H1 (cell line): ENCODE measurements at regions not wholly inside any gene's neighbourhood (a gene's known extent, or its start where the extent isn't known, plus 50 kb on each side); places are given as distances from the start of the nearest gene placed in this dataset.

ENCODE experiments used
- CTCF ChIA-PET: fragments of 300-600 bp; sonication (Branson Sonifier 250); formaldehyde crosslinking; loops from one replicate; lab custom pipeline; 2021; ENCODE audit not compliant: partially characterized antibody; lab: Charles Lee
- POLR2A ChIA-PET: fragments of 300-600 bp; sonication (Branson Sonifier 250); formaldehyde crosslinking; loops from one replicate; lab custom pipeline; 2021; ENCODE audit warnings: inconsistent platforms; ENCODE audit not compliant: partially characterized antibody; lab: Charles Lee
- DNase-seq, 2 experiments: peaks; one replicate each; pipeline versions ENCODE4 v3.0.0 to v3.0.0-alpha.2; 2010 to 2022; ENCODE audit warnings: low spot score in 2 of 2, low read depth in 1 of 2, mixed read lengths in 1 of 2
- FAIRE-seq: peaks from 2 replicates; lab custom pipeline; 2011; peaks lifted over from hg19 to GRCh38; lab: Jason Lieb, UNC
- H2AFZ ChIP-seq: 2 replicates; pipeline ENCODE4 v1.8.1; 2012; ENCODE audit warnings: low read length, inconsistent platforms
- H2AK5ac ChIP-seq: 2 replicates; pipeline ENCODE4 v1.6.1; 2013; ENCODE audit warnings: low read depth, low read length
- H2BK120ac ChIP-seq: replicated peaks from 2 replicates; pipeline ENCODE3; 2013; ENCODE audit warnings: low read depth, low read length, inconsistent platforms
- H2BK12ac ChIP-seq: 2 replicates; pipeline ENCODE4 v1.6.1; 2013; ENCODE audit warnings: low read depth, low read length
- H2BK15ac ChIP-seq: 2 replicates; pipeline ENCODE4 v1.6.1; 2013; ENCODE audit warnings: low read length
- H2BK20ac ChIP-seq: 2 replicates; pipeline ENCODE4 v1.6.1; 2013; ENCODE audit warnings: low read length
- H2BK5ac ChIP-seq: 2 replicates; pipeline ENCODE4 v1.6.1; 2013; ENCODE audit warnings: low read depth, low read length
- H3K14ac ChIP-seq: 2 replicates; pipeline ENCODE4 v1.6.1; 2013; ENCODE audit warnings: inconsistent platforms; ENCODE audit not compliant: insufficient read length
- H3K18ac ChIP-seq: 2 replicates; pipeline ENCODE4 v1.6.1; 2013; ENCODE audit warnings: low read length; ENCODE audit errors: extremely low read depth
- H3K23ac ChIP-seq: 2 replicates; pipeline ENCODE4 v1.6.1; 2013; ENCODE audit warnings: inconsistent platforms; ENCODE audit not compliant: insufficient read length
- H3K23me2 ChIP-seq: 2 replicates; pipeline ENCODE4 v1.6.1; 2013; ENCODE audit warnings: low read depth, low read length
- H3K27ac ChIP-seq: 2 replicates; pipeline ENCODE4 v1.6.1; 2011; ENCODE audit warnings: low read depth, low read length, inconsistent platforms
- H3K27me3 ChIP-seq, 4 experiments: replicated peaks in 1 of 4; 1 replicate in 1 of 4; 2 replicates in 3 of 4; pipeline versions ENCODE4 v1.6.1 to v1.8.1; 2011 to 2013; ENCODE audit warnings: low read length in 3 of 4, mild to moderate bottlenecking in 3 of 4, inconsistent platforms in 2 of 4, mixed read lengths in 2 of 4, moderate library complexity in 1 of 4; ENCODE audit not compliant: control insufficient read depth in 3 of 4, insufficient read depth in 3 of 4; ENCODE audit errors: extremely low read depth in 1 of 4
- H3K36me3 ChIP-seq, 4 experiments: 2 replicates each; pipeline versions ENCODE4 v1.6.1 to v1.8.1; 2011 to 2013; ENCODE audit warnings: mild to moderate bottlenecking in 4 of 4, low read length in 3 of 4, moderate library complexity in 2 of 4, control low read depth in 1 of 4, inconsistent platforms in 1 of 4; ENCODE audit not compliant: insufficient read depth in 4 of 4, control insufficient read depth in 2 of 4
- H3K4ac ChIP-seq: replicated peaks from 2 replicates; pipeline ENCODE3; 2013; ENCODE audit warnings: low read length, low read depth, mixed read lengths, inconsistent platforms; ENCODE audit not compliant: insufficient read length
- H3K4me1 ChIP-seq, 4 experiments: replicated peaks in 1 of 4; 1 replicate in 1 of 4; 2 replicates in 3 of 4; pipeline versions ENCODE4 v1.6.1 to v1.8.1; 2011 to 2013; ENCODE audit warnings: low read length in 3 of 4, inconsistent platforms in 2 of 4, mixed read lengths in 1 of 4; ENCODE audit not compliant: insufficient read depth in 4 of 4, control insufficient read depth in 3 of 4
- H3K4me2 ChIP-seq, 2 experiments: 2 replicates each; pipeline versions ENCODE4 v1.6.1 to v1.8.1; 2011 to 2013; ENCODE audit warnings: low read depth in 2 of 2, low read length in 2 of 2, control low read depth in 1 of 2, inconsistent platforms in 1 of 2, mild to moderate bottlenecking in 1 of 2; ENCODE audit not compliant: insufficient read depth in 1 of 2
- H3K4me3 ChIP-seq, 4 experiments: fragments of 200-600, 300-600 bp in 1 of 4; sonication (generic), shearing (Covaris generic), sonication (Bioruptor Twin) in 1 of 4; 2 replicates each; pipeline versions ENCODE4 v1.5.1 to v1.8.1; 2011 to 2016; ENCODE audit warnings: low read length in 4 of 4, low read depth in 3 of 4, control low read depth in 2 of 4, inconsistent platforms in 2 of 4, mild to moderate bottlenecking in 2 of 4, mixed read lengths in 1 of 4, moderate library complexity in 1 of 4; ENCODE audit not compliant: insufficient read depth in 2 of 4; ENCODE audit errors: extremely low read depth in 1 of 4
- H3K56ac ChIP-seq: replicated peaks from 2 replicates; pipeline ENCODE3; 2013; ENCODE audit warnings: low read depth, mild to moderate bottlenecking, mixed read lengths, low read length, inconsistent platforms; ENCODE audit not compliant: insufficient read length
- H3K79me1 ChIP-seq: 2 replicates; pipeline ENCODE4 v1.6.1; 2013; ENCODE audit warnings: low read depth, low read length, control low read depth
- H3K79me2 ChIP-seq, 2 experiments: 2 replicates each; pipeline versions ENCODE4 v1.6.1 to v1.8.1; 2012 to 2013; ENCODE audit warnings: low read length in 2 of 2, mild to moderate bottlenecking in 2 of 2, inconsistent platforms in 1 of 2; ENCODE audit not compliant: insufficient read depth in 2 of 2, control insufficient read depth in 1 of 2
- H3K9ac ChIP-seq, 4 experiments: replicated peaks in 1 of 4; 1 replicate in 1 of 4; 2 replicates in 3 of 4; pipeline versions ENCODE4 v1.6.1 to v1.8.1; 2011 to 2013; ENCODE audit warnings: low read depth in 3 of 4, low read length in 3 of 4, control low read depth in 2 of 4, mild to moderate bottlenecking in 2 of 4, moderate library complexity in 2 of 4, inconsistent platforms in 1 of 4; ENCODE audit errors: extremely low read depth in 1 of 4
- H3K9me3 ChIP-seq, 2 experiments: 2 replicates each; pipeline versions ENCODE4 v1.6.1 to v1.8.1; 2012 to 2013; ENCODE audit warnings: mild to moderate bottlenecking in 2 of 2, moderate library complexity in 2 of 2, control low read depth in 1 of 2, inconsistent platforms in 1 of 2, low read depth in 1 of 2, low read length in 1 of 2, mixed read lengths in 1 of 2; ENCODE audit not compliant: insufficient read depth in 2 of 2
- H4K20me1 ChIP-seq, 2 experiments: replicated peaks in 1 of 2; 2 replicates each; pipeline versions ENCODE3 to v1.8.1; 2011 to 2013; ENCODE audit warnings: inconsistent platforms in 2 of 2, low read length in 2 of 2, mild to moderate bottlenecking in 1 of 2; ENCODE audit not compliant: insufficient read depth in 2 of 2, control insufficient read depth in 1 of 2
- H4K5ac ChIP-seq: 2 replicates; pipeline ENCODE4 v1.6.1; 2013; ENCODE audit warnings: low read length, low read depth, mixed read lengths, inconsistent platforms; ENCODE audit not compliant: insufficient read length
- H4K8ac ChIP-seq: 2 replicates; pipeline ENCODE4 v1.8.0; 2013; ENCODE audit warnings: mild to moderate bottlenecking, moderate library complexity, low read length, inconsistent platforms; ENCODE audit not compliant: insufficient read depth; ENCODE audit errors: extremely low read depth
- H4K91ac ChIP-seq: replicated peaks from 2 replicates; pipeline ENCODE3; 2013; ENCODE audit warnings: low read length, mixed read lengths, inconsistent platforms; ENCODE audit not compliant: insufficient read length
- CHD1 ChIP-seq: IDR thresholded peaks from 2 replicates; pipeline ENCODE4 v1.6.1; 2012; ENCODE audit warnings: low read depth, low read length, improper control_type of control experiment
- EZH2 ChIP-seq: fragments of 200-600 bp; sonication (generic); IDR thresholded peaks from 2 replicates; pipeline ENCODE4 v1.7.1; 2012; ENCODE audit warnings: low read depth, mild to moderate bottlenecking, moderate library complexity, low read length, inconsistent platforms; ENCODE audit not compliant: severe bottlenecking
- RBBP5 ChIP-seq: IDR thresholded peaks from 2 replicates; pipeline ENCODE4 v1.7.1; 2012; ENCODE audit warnings: low read depth, mild to moderate bottlenecking, inconsistent platforms, low read length, moderate library complexity, borderline replicate concordance
- SIX5 ChIP-seq: IDR thresholded peaks from 2 replicates; pipeline ENCODE4 v1.6.1; 2011; ENCODE audit warnings: mild to moderate bottlenecking, low read depth, low read length
- WGBS, 2 experiments: shearing (Covaris generic) in 1 of 2; methylation state at CpG; one replicate each; pipeline versions ENCODE4 v1.1.6 to v1.1.7; 2013 to 2015; ENCODE audit warnings: low lambda C conversion rate in 2 of 2, mixed read lengths in 2 of 2, inconsistent platforms in 1 of 2, low coverage in 1 of 2, missing lambda C conversion rate in 1 of 2; ENCODE audit not compliant: insufficient replicate concordance in 2 of 2, insufficient coverage in 1 of 2, insufficient read length in 1 of 2; ENCODE audit errors: extremely low coverage in 1 of 2, missing lambda C conversion rate in 1 of 2; 5-methylcytosine and 5-hydroxymethylcytosine counted together

DNA sequence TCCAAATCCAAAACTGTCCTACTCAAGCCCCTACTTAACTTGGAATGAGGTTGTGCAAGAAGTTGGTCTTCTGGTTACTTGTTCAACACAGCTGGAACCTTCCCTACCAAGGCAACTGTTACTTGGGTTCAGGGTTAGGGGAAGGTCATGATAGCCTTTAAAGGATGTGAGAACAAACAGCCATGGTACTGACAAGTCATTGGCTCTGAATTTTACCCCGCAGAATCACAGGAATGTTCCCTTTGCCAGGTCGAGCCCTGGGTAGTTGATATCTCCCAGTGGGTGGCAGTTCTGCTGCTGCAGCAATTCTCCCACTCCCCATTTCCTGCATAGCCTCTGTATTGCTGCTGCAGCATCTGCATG lies 396.1 kb upstream of the MPDZ start:
- Histone ChIP-seq H4K8ac (no peak overlapping the region), H4K91ac (no peak overlapping the region), H4K20me1 (no peaks in the 10 kb centered on the region), H4K5ac (no peak overlapping the region), H3K9ac (no peak overlapping the region), H2BK15ac (no peak overlapping the region), H3K14ac (no peak overlapping the region), H3K23me2 (no peaks in the 10 kb centered on the region), H2AK5ac (no peak overlapping the region), H2BK20ac (no peak overlapping the region), H3K18ac (no peak overlapping the region), H3K36me3 (no peaks in the 10 kb centered on the region), H3K9me3 (no peaks in the 10 kb centered on the region), H3K27ac (no peak overlapping the region), H2BK120ac (no peak overlapping the region), H3K4me2 (no peak overlapping the region), H3K27me3 (no peaks in the 10 kb centered on the region), H2BK12ac (no peak overlapping the region), H3K56ac (no peak overlapping the region), H3K79me2 (no peaks in the 10 kb centered on the region), H3K4me1 (peaks cover 0 to 2% (median under 1%) of the 10 kb centered on the region in 4 experiments; a peak in 3 of 7 replicates), H2BK5ac (no peak overlapping the region), H3K79me1 (no peaks in the 10 kb centered on the region), H3K4me3 (no peak overlapping the region), H2AFZ (peak overlapping the region; percentile 78; the same call in 1 of the 2 replicates), H3K23ac (no peak overlapping the region), H3K4ac (no peak overlapping the region)
- DNase-seq: no peak
- CTCF ChIA-PET: interaction anchor here (1.1 kb wide), 1 partner anchor 21 kb away, joined by 3 read pairs; no protein-coding TSS in a partner anchor
- TF ChIP-seq SIX5 (no peak), RBBP5 (no peak), EZH2 (no peak), CHD1 (no peak)
- POLR2A ChIA-PET: no interaction called here
- peak; percentile 90 for FAIRE-seq
- WGBS, 2 experiments: 54% methylated on average over 2 of the region's 2 CpGs; no CpG with 5 or more reads in 1 of the 2 experiments
